Activated T-cell treated with anti-CD3 and anti-CD28 coated beads, Interleukin-2, amount 50 U/mL, for 72 hours (primary cell): ENCODE measurements at regions not wholly inside any gene's neighbourhood (a gene's known extent, or its start where the extent isn't known, plus 50 kb on each side); places are given as distances from the start of the nearest gene placed in this dataset.

Source experiments
- ATAC-seq, 2 donors: fragments of 150-1000 bp; cut with Tn5 transposase; replicated peaks in 1 of 2; 2 replicates each; pipeline ENCODE4 v1.10.0; 2021; ENCODE audit warnings: moderate library complexity in 2 of 2, mild to moderate bottlenecking in 1 of 2
- DNase-seq, 2 donors: peaks; one replicate each; pipeline ENCODE4 v3.0.0; 2021 to 2022; ENCODE audit warnings: mixed read lengths in 1 of 2
- H3K27ac Mint-ChIP-seq: one replicate; pipeline ENCODE4 v1.8.0; 2022; ENCODE audit warnings: mild to moderate bottlenecking, moderate library complexity, mixed read lengths
- H3K27me3 Mint-ChIP-seq: one replicate; pipeline ENCODE4 v1.8.0; 2022; ENCODE audit warnings: low read depth, mixed read lengths
- H3K36me3 Mint-ChIP-seq, 2 donors: one replicate each; pipeline ENCODE4 v1.8.0; 2022; ENCODE audit warnings: mixed read lengths in 2 of 2, mild to moderate bottlenecking in 1 of 2; ENCODE audit not compliant: insufficient read depth in 2 of 2
- H3K4me1 Mint-ChIP-seq: one replicate; pipeline ENCODE4 v1.8.0; 2022; ENCODE audit warnings: low read depth, mixed read lengths
- H3K4me3 Mint-ChIP-seq, 2 donors: one replicate each; pipeline ENCODE4 v1.8.0; 2022; ENCODE audit warnings: mild to moderate bottlenecking in 2 of 2, mixed read lengths in 2 of 2, moderate library complexity in 2 of 2
- H3K9me3 Mint-ChIP-seq, 2 donors: one replicate each; pipeline ENCODE4 v1.8.0; 2022; ENCODE audit warnings: mixed read lengths in 2 of 2

DNA sequence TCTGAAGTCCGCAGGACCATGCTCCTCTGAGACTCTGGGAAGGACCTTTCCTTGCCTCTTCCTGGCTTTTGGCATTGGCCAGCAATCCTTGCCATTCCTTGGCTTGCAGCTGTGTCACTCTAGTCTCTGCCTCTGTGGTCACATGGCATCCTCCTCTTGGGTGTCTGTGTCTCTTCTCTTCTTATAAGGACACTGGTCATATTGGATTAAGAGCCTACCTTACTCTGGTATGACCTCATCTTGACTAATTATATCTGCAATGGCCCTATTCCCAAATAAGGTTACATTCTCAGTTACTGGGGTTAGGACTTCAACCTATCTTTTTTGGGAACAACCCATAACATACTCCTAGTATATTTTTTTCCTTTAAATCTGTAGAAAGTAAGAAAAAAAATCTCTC is 49.9 kb upstream of the GTSF1L start:
- Mint-ChIP-seq H3K4me3 (no peak overlapping the region), H3K27me3 (peaks cover 42% of the 10 kb centered on the region), H3K9me3 (peaks cover 10% of the 10 kb centered on the region in 2 donors), H3K36me3 (peaks cover 10 to 19% of the 10 kb centered on the region in 2 donors), H3K4me1 (peaks cover 5% of the 10 kb centered on the region), H3K27ac (no peak overlapping the region)
- no peak for ATAC-seq
- no peak for DNase-seq
